GM19328 (cell line): ENCODE measurements at regions not wholly inside any gene's neighbourhood (a gene's known extent, or its start where the extent isn't known, plus 50 kb on each side); places are given as distances from the start of the nearest gene placed in this dataset.
"Not testable (repeated sequence)": the region's sequence is repeated elsewhere in the genome, so short reads cannot be mapped to it uniquely, and the experiment has no call there.

Source experiments
- ATAC-seq: cut with Tn5 transposase; IDR thresholded peaks from one replicate; pipeline ENCODE4 v1.9.1; 2021; ENCODE audit warnings: mild to moderate bottlenecking, moderate library complexity; ENCODE audit not compliant: unreplicated experiment

GRCh38 chrX:110965409-110966090, 130.4 kb upstream of the PAK3 start:
- no peak for ATAC-seq

DNA sequence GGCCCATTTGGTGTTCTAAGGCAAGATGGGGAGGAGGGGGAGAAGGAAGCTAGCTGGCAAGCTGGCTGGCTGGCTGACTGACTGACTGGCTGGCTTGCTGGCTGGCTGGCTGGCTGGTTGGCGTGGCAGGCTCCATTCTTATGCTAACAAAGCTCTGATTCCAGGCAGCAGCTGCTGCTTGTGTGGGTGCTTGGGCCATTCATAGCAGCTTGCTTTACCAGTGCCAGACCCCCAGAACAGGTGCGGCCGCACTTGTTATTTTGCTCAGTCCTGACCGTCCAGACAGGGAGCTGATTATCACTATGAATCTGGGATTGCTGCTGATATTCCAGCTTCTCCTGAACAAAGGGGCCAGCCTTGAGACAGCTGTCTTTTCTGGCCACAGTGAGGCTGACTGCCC, 131.2 kb upstream of the PAK3 start:
- no peak for ATAC-seq

GRCh38 chrX:110962451-110962850, 133.5 kb upstream of the PAK3 start:
- no peak for ATAC-seq

DNA sequence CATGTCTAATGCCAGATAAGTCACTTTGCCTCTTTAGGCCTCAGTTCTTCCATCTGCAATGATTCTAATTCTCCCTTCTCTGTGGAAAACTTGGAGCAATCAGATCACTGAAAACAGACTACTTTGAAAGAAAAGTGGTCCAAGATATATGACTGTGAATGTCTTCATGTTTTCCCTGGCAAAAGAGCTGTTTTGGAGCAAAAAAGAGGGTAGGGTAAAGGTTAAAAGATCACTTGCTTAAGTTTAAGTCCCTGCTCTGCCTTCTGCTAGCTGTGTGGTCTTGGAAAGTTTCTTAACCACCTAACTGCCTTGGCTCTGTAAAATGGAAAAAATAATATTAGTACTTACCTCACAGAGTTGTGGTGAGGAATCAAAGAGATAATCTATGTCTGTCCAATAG, 140.3 kb upstream of the PAK3 start:
- ATAC-seq = no peak

- no peak for ATAC-seq
Measured at GRCh38 chrX:110954428-110955100, 141.4 kb upstream of the PAK3 start.

GRCh38 chrX:110951472-110952269, 144.3 kb upstream of the PAK3 start:
- ATAC-seq = no peak

- ATAC-seq = no peak
Measured at GRCh38 chrX:110944751-110945675, 149.4 kb upstream of the CHRDL1 start.

GRCh38 chrX:110944311-110944750, 148.7 kb upstream of the CHRDL1 start:
- no peak for ATAC-seq

- ATAC-seq = no peak
Measured at GRCh38 chrX:110941906-110942305, 146.3 kb upstream of the CHRDL1 start.

GRCh38 chrX:110938977-110939732, 143.5 kb upstream of the CHRDL1 start:
- ATAC-seq = no peak

DNA sequence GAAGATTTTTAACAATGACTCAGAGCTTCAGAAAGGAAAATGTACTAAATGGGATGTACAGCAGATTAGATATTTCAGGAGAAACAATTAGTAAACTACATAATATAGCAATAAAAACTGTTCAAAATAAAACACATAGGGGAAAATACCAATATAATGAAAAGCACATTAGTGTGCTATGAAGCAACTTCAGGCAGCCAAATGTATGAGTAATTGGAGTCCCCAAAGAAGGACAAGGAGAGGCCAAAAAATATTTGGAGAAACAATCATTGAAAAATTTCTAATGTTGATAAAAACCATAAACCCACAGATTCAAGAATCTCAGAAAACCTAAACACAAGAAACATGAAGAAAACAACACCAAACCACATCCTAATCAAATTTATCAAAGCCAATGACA, 129.3 kb upstream of the CHRDL1 start:
- no peak for ATAC-seq

DNA sequence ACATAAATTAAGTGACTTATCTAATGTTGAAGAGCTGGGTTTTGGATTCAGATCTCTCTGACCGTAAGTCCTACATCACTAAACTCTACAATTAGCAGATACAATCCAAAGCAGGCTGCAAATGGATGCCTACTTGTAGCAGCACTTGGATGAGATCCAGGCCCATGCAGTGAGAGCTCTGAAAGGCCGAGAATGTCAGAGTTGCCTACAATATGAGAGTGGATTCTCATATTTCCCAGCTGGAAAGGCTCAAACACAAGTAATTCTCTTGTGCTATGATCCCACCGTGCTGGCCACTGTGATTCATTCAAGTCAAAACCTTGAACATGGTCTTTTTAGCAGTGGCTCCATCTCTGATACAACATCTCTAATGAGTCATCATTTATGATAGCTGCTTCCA, 125.4 kb upstream of the CHRDL1 start:
- no peak for ATAC-seq

- ATAC-seq = no peak
Measured at GRCh38 chrX:110915570-110915969, 120.0 kb upstream of the CHRDL1 start.

DNA sequence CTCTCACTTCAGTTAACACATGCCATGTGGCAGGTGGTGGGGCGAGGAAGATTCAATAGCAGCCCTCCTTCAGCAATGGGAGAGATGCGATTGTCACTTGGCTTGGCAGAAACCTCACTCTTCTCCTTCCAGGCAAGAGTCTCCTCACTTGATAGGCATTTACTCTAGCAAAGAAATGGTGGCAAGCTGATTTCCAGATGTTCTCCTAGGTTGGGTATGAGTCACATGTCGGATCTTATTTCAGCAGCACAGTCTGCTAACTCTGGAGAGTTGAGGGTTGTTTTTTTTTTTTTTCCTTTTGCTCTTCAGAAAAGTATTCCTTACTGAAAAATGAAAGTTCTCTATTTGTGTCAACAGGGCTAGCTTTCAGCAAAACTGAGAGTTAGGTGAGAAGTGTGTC, 119.5 kb upstream of the CHRDL1 start:
- ATAC-seq = no peak

DNA sequence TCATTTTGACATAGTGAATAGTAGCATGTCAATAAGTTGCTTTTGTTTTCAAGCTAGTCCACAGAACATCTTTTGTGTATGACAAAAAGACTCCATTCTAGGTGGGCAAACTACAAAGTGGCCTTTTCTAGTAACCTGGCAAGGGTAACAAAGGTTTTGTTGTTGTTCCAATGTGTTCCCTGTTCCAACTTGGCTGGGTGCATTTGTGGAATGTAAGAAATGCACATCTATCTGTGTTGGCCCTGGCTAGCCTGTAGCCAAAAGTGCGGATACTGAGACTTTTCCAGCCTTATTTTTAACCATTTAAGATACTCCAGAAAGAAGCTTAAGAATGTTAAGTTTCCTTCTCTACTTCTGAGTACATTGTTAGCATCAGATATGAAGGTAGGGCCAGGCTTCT, 118.7 kb upstream of the CHRDL1 start:
- no peak for ATAC-seq

- ATAC-seq = not testable (repeated sequence)
Measured at GRCh38 chrX:110904747-110905146, 109.1 kb upstream of the CHRDL1 start.

DNA sequence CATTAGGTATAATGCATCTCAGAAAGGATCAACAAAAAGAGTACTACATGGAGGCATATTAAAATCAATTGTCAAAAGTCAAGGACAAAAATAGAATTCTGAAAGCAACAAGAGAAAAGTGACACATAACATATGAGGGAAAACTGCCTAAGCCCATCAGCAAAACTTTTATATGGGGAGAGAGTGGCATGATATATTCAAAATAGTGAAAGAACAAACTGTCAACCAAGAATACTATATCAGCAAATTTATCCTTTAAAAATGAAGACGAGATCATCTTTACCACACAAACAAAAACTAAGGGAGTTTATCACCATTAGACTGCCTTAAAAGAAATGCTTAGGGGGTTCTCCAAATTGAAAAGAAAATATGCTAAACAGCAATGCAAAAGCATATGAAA, 86.4 kb upstream of the CHRDL1 start:
- ATAC-seq = no peak

- no peak for ATAC-seq
Measured at GRCh38 chrX:110877326-110877725, 81.7 kb upstream of the CHRDL1 start.

GRCh38 chrX:110871839-110872238, 76.2 kb upstream of the CHRDL1 start:
- no peak for ATAC-seq

DNA sequence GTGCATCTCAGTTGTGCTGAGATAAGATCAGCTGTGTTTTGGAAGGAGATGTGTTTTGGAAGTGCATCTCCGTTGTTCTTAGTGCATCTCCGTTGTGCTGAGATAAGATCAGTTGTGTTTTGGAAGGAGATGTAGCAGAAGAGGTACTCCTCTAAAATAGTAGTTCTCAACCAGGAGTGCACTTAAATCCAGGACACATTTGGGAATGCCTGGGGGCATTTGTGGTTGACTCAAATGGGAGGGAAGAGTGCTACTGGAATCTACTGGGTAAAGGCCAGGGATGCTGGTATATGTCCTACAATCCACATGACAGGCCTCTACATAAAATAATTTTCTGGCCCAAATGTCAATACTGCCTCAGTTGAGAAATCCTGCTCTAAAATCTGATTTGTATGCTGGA, 70.8 kb upstream of the CHRDL1 start:
- ATAC-seq = no peak
